GM18870 (cell line): ENCODE measurements at regions not wholly inside any gene's neighbourhood (a gene's known extent, or its start where the extent isn't known, plus 50 kb on each side); places are given as distances from the start of the nearest gene placed in this dataset.

Source experiments
- ATAC-seq: cut with Tn5 transposase; IDR thresholded peaks from one replicate; pipeline ENCODE4 v1.9.1; 2021; ENCODE audit warnings: moderate library complexity; ENCODE audit not compliant: unreplicated experiment

DNA sequence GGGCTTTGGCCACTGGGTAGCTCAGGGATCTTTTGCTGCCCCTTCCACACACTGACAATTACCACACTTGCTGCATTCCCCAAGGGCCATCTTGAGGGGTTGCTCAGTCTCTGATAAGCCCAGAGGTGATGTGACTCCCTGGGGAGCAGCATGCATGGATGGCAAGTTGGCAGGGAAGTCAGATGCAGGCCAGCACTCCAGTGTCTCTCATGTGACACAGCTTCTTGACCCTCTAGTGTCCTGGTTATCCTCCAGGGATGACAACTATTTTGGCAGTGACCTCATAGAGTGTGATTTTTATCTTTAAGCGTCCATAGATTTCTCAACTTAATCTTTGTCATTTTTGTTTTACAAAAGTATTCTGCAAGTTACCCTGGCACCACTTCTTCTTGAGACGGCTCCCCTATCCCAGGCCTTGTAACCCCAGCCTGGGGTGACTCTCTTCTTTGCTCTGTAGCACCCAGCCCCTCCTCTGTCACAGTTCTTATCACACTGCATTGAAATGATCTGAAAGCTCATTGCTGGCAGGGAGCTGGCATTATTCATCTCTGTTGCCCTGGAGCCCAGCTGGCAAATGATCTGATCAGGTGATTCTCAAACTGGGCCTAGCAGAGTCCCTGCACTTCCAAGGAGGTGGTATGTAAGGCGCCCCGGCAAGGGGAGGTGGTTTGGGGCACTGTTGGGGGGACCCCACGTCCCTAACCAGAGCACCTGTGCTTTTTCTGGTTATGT, 72.6 kb downstream of the TENT5C start:
- ATAC-seq, result no peak

DNA sequence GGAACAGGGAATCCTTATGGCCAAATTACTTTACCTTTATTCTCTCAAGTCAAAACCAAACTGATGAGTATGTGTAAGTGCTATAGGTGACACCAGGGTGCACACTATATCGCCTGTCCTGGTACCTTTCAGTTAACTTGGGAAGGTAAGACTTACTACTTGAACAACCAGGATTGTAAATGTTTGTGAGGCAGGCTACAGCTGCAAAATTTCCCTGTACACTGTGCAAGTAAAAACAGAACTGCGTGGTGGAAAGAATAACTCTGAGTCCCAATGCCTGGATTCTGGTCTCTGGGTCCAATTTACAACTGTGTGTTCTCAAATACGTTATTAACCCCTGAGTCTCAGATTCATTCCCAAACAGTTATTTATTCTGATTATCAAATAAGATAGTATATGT, 73.5 kb downstream of the TENT5C start:
- ATAC-seq, result no peak

GRCh38 chr1:117679868-117680267, 74.0 kb downstream of the TENT5C start:
- no peak for ATAC-seq

DNA sequence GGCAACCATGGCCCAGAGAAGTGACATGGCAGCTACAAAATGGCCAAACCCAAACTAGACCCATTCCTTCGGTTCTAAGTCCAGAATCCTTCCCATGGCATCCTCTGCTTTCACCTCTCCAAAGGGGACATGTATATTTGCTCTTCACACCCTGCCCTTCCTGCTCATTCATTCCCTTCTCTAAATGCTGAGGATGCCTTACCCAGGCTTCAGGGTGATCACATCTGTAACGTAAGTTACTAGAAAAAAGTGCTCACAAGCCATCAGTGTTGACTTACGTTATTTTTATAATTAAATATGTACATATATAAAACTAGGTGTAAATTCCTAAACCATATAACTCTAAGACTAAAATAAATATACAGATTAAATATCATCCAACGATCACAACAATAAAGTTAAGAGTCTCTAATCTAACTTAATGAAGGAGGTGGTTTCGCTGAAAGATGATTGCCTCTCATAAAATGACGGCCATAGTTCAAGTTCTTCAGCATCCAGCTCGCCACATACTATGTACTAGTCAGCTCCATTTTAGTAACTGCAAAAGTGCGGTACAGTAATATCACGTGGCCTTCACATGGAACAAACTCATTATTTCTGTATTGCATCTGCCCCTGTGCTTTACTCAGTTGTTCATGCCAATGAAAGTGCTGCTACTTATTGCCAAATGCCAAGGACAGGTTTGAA, 74.6 kb downstream of the TENT5C start:
- ATAC-seq, result no peak

- no peak for ATAC-seq
These were observed 75.4 kb downstream of the TENT5C start for GRCh38 chr1:117681093-117681900.

DNA sequence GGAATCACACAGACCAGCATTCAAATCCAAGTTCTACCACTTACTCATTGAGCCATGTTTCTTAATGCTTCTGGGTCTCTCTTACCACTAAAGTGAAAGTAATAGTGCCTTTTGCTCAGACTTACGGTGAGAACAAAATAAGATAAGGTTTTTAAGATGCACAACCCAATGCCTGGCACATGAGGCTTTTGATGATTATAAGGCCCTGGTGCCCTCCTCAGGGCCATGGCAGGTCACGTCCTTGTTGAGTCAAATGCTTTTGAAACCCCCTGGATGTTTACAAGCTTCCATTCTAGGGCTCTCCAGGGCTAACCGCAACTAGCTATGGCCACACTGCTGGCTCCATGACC, 76.0 kb downstream of the TENT5C start:
- ATAC-seq, result no peak

DNA sequence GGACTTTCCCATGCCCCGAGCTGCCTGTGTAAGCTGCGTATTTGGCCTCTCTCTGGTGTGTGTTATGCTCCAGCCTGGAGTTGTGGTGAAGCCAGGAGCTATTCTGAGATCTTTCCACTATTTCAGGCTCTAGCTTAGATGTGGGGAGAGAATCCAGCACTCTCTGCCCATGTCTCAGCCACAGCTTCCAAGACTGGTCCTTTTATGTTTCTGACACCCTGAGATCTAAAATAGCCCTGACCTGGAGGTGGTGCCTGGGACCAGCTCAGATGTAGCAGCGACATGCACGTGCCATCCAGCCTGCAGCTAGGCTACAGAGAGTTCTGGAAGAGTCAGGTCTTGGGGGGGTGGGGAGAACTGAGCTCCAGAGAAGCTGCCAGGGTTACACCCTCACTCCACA, 76.5 kb downstream of the TENT5C start:
- ATAC-seq, result no peak

DNA sequence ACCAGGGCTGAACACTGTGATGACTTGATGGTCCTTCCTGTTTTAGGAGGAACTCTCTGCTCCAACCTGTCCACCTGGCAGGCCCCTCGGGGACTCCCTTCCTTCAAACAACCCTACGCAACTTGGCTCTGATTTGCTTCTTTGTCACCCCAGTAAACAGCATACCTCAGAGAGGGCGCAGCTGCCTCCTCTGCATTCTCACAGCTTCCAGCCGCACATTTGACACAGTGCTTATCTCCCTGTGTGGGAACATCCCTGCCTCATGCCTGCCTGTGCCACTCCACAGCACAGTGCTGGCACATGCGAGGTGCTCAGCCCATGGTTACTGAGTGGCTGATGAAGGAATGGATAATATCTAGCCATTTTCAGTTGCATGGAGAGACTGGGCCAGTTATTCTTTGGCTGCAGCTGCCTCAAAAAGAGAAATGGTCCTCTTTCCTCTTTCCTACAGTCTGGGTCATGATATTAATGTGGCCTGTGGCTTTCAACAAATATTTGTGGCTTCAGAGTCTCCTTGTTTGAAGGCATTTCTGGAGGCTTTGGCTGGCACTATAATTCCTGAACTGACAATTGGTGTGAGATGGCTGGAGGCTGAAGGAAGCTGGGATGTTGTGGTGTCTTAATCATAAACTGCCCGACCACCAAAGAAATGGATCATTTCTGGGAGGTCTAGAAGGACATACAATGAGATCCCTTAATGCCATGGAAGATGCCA, 77.9 kb downstream of the TENT5C start:
- no peak for ATAC-seq

GRCh38 chr1:117685936-117686806, 80.3 kb downstream of the TENT5C start:
- ATAC-seq, result no peak

GRCh38 chr1:117686907-117687306, 81.1 kb downstream of the TENT5C start:
- ATAC-seq, result no peak

DNA sequence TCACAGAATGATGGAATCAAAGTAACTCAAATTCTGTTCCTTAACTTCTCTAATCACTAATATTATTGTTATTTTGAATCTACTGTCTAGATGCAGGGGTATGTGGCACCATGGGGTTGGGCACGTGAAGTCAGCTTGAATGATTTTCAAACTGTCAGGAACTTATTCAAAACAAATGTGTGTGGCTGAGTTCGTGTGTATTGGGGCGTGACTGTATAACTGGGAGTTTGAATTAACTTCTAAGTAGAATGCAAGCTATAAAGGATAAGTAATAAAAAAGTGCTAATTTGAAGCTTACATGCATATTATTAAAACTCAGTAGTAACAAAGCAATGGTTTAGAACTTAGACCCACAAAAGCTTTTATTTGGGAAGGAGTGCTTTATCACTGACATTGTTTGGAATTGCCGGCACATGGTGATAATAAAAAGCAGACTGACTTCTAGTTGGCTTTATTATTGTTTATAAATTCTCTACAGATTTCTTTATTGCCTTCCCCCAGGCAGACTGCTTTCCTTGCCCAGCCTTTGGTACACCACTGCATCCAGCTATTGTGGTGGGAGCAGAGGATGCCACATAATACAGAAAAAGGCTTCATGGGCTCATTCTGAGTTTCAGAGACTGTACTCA, 84.3 kb downstream of the TENT5C start:
- no peak for ATAC-seq

- no peak for ATAC-seq
These were observed 86.1 kb downstream of the TENT5C start for GRCh38 chr1:117691942-117692341.

GRCh38 chr1:117694543-117694942, 88.7 kb downstream of the TENT5C start:
- ATAC-seq, result no peak

DNA sequence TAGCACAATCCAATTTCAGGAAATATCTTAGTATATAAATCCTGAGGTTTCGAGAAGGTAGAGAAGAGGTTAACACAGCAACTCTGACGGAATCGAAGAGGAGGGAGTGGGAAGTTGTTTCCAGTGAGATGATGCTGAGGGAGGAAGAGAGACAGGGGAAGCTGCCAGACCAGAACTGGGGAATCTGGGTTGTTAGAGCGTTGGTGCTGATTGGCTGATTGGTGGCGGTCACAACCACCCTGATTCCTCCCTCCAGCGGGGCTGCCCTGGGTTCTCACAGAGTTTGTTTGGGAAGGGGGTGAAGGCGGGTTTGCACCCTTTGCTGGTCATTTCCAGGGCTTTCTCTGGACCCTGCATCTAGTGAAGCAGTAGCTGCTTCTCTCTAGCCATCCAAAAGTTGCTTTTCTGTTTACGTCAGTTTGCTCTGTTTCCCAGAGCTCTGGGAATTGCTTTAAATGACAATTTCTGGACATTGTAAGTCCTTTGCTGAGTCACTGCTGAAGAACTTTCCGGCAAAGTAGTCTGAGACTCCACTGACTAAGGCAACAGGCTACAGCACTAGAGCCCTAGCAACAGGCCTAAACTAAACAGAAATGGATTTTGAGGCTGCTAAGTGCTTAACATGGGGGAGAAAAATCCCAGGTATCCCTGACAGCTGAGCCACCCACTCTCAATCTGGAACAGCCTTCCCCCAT, 90.1 kb downstream of the TENT5C start:
- ATAC-seq, result no peak

- ATAC-seq, result no peak
These were observed 90.7 kb downstream of the TENT5C start for GRCh38 chr1:117696561-117696960.

DNA sequence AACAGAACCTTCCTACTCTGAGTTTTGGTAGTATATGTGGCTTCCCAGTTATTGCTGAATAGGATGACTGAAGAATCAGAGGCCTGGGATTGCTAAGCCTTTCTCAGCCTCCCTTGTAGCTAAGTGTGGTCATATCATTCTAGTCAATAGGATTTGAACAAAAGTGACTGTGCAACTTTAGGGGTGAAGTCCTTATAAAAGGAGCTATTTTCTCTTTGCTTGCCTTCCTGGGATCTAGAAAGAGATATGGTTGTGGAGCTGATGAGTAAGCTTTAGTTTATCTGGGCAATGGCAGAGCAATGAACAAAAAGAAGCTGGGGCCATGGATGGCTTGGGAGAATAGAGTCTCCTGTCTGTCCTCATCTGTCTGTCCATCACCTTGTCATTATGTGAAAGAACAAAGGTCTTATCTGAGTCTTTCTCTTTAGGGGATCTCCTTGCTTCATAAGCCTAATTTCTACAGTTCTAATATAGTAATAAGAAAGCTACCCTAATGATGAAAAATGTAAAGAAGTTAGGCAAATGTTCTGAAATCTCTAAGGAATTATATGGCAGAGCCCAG, 91.5 kb downstream of the TENT5C start:
- ATAC-seq, result no peak

DNA sequence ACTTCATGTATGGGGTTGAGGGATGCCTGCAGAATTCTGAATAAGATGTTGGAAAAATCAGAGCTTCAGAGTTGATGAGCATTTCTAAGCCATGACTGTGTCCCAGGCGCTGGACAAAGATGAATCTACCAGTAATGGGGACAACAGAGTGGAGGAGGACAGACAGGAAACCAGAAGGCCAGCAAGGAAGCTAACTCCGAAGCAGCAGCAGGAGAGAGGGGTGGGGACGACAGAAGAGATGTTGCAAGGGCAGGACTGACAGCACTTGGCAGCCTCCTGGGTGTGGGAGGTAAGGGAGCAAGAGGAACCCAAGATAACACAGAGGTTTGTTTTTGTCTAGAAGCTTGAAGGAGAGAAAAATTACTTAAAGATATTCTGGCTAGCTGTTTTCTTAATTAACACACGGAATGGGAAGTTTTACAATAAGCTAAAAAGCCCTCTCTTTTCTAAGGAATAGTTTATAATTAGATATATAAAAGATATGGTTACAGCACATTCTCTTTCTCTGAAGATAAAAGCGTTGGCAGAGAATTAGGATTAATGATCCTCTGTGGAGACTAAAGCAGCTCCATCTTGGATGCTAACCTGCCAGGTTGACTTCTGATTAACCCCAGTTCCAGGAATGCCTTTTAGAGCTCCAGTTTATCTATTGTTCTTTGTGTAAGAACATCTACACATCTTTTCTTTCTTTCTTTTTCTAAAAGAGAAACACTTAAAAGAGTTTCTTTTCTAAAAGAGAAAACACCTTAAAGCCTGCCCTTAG, 92.7 kb downstream of the TENT5C start:
- ATAC-seq, result no peak

DNA sequence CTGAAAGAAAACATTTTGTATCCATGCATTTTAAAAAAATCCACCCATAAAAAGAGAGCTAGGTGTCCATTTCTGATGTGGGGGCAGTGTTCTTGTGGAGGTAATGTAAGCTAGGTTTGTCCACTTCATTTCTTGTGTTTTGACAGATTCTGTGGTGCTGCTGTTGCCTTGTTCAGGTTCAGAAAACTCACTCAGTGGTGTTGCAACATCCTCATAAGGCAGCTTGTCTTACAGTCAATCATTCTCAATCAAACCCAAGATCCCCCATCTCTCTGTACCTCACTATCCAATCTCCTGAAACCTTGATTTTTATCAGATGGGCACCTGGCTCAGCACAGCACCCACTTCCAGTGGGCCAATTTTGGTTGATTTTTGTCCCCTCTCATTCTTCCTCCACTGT, 94.1 kb downstream of the TENT5C start:
- ATAC-seq, result no peak
